ENCODE measurements at regions not wholly inside any gene's neighbourhood (a gene's known extent, or its start where the extent isn't known, plus 50 kb on each side); places are given as distances from the start of the nearest gene placed in this dataset.

DNA sequence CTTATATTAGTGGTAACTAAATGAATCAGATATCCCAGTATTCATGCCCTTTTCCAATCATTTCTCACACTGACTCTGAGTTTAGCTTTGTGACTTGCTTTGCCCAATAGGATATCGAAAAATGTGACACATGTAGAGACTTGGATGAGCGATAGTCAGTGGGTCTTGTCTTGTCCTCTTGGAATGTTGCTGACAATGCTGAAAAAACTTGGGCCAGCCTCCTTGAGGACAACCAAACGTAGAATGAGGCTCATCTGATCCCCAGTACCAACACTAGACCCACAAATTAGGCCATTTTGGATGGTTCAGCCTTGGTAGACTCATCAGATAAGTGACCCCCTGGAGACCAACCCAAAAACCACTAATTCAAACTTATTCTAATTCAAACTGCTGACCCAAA, 351.0 kb downstream of the GRIN2B start:
- Histone ChIP-seq H3K4me1 (ENCODE audit: insufficient read depth, low read length, severe bottlenecking) (no peaks in the 10 kb centered on the region), H3K9ac (ENCODE audit: low read length) (no peak overlapping the region), H3K4me2 (ENCODE audit: low read length) (no peak overlapping the region), H4K20me1 (ENCODE audit: insufficient read depth, low read length) (no peaks in the 10 kb centered on the region), H3F3A (ENCODE audit: insufficient read depth, low read length) (no peaks in the 10 kb centered on the region), H3K79me2 (ENCODE audit: insufficient read depth, low read length) (no peaks in the 10 kb centered on the region), H3K27me3 (ENCODE audit: insufficient read depth, low read length) (no peaks in the 10 kb centered on the region), H3K9me2 (ENCODE audit: low read depth, low read length) (no peaks in the 10 kb centered on the region), H3K27ac (ENCODE audit: low read depth, low read length, poor library complexity, severe bottlenecking) (no peak overlapping the region), H2AFZ (ENCODE audit: low read length) (no peak overlapping the region), H3K36me3 (ENCODE audit: insufficient read depth, low read length) (no peaks in the 10 kb centered on the region), H3K4me3 (ENCODE audit: low read depth, low read length, poor library complexity, severe bottlenecking) (no peak overlapping the region), H3K9me3 (ENCODE audit: low read length) (no peaks in the 10 kb centered on the region)
- TF ChIP-seq, protein P1, sequence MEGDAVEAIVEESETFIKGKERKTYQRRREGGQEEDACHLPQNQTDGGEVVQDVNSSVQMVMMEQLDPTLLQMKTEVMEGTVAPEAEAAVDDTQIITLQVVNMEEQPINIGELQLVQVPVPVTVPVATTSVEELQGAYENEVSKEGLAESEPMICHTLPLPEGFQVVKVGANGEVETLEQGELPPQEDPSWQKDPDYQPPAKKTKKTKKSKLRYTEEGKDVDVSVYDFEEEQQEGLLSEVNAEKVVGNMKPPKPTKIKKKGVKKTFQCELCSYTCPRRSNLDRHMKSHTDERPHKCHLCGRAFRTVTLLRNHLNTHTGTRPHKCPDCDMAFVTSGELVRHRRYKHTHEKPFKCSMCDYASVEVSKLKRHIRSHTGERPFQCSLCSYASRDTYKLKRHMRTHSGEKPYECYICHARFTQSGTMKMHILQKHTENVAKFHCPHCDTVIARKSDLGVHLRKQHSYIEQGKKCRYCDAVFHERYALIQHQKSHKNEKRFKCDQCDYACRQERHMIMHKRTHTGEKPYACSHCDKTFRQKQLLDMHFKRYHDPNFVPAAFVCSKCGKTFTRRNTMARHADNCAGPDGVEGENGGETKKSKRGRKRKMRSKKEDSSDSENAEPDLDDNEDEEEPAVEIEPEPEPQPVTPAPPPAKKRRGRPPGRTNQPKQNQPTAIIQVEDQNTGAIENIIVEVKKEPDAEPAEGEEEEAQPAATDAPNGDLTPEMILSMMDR (IDR thresholded peaks at IDR 0.05; ENCODE audit: low read length) = no peak
- TF ChIP-seq EZH2 (IDR thresholded peaks at IDR 0.05; ENCODE audit: borderline replicate concordance, low read length) = no peak

DNA sequence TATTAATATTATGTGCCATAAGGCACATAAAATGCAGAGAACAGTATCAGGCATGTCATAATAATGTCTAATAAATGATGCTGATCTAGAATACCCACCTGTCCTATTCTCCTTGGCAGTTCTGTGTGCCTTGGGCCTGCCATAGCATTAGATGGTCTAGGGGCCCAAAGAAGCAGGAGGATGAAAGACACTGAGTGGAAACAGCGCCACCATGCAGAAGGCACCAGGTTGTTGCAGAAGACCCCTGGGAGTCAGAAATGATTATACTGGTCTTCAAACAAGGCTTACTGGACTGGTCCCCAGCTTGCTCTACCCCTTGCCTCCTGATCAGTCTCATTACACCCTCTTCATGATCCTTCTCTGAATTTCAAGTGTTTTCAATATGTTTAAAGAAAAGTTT, 353.3 kb downstream of the GRIN2B start:
- no peaks in the 10 kb centered on the region for H4K20me1 ChIP-seq (ENCODE audit: insufficient read depth, low read length)
- no peak overlapping the region for H2AFZ ChIP-seq (ENCODE audit: low read length)
- TF ChIP-seq, protein P1 (IDR thresholded peaks at IDR 0.05; ENCODE audit: low read length) = peak; percentile 16; the same call in 1 of the 2 replicates
- TF ChIP-seq EZH2 (IDR thresholded peaks at IDR 0.05; ENCODE audit: borderline replicate concordance, low read length) = no peak
- no peaks in the 10 kb centered on the region for H3K9me3 ChIP-seq (ENCODE audit: low read length)
- H3K9me2 ChIP-seq (ENCODE audit: low read depth, low read length) = no peaks in the 10 kb centered on the region
- no peaks in the 10 kb centered on the region for H3K4me1 ChIP-seq (ENCODE audit: insufficient read depth, low read length, severe bottlenecking)
- no peaks in the 10 kb centered on the region for H3K36me3 ChIP-seq (ENCODE audit: insufficient read depth, low read length)
- H3K4me3 ChIP-seq (ENCODE audit: low read depth, low read length, poor library complexity, severe bottlenecking) = no peak overlapping the region
- H3K79me2 ChIP-seq (ENCODE audit: insufficient read depth, low read length) = no peaks in the 10 kb centered on the region
- H3K27ac ChIP-seq (ENCODE audit: low read depth, low read length, poor library complexity, severe bottlenecking) = no peak overlapping the region
- no peaks in the 10 kb centered on the region for H3K27me3 ChIP-seq (ENCODE audit: insufficient read depth, low read length)
- H3K9ac ChIP-seq (ENCODE audit: low read length) = no peak overlapping the region
- no peak overlapping the region for H3K4me2 ChIP-seq (ENCODE audit: low read length)
- H3F3A ChIP-seq (ENCODE audit: insufficient read depth, low read length) = no peaks in the 10 kb centered on the region

DNA sequence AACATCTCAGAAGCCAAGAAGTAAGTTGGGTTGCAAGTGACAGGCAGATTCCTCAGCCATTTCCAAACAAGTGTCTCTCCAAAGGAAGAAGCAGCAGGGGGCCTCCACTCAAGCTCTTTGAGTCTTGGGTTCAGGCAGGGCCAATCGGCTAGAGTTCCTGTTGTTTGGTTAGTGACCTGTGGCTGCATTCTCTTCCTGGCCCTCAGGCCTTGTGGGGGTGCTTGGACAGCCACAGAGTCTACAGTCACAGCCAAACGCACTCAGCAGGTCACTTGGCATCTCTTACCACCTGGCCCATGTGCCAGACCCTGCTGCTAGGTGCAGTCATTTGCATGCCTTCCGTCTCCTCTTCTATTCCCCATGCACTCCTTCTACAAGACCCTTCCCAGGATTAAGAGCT, 353.9 kb downstream of the GRIN2B start:
- H3K79me2 ChIP-seq (ENCODE audit: insufficient read depth, low read length) = no peaks in the 10 kb centered on the region
- H3K9me2 ChIP-seq (ENCODE audit: low read depth, low read length) = no peaks in the 10 kb centered on the region
- no peak overlapping the region for H3K4me2 ChIP-seq (ENCODE audit: low read length)
- H3F3A ChIP-seq (ENCODE audit: insufficient read depth, low read length) = no peaks in the 10 kb centered on the region
- no peak overlapping the region for H3K4me3 ChIP-seq (ENCODE audit: low read depth, low read length, poor library complexity, severe bottlenecking)
- no peaks in the 10 kb centered on the region for H3K9me3 ChIP-seq (ENCODE audit: low read length)
- H3K36me3 ChIP-seq (ENCODE audit: insufficient read depth, low read length) = no peaks in the 10 kb centered on the region
- TF ChIP-seq EZH2 (IDR thresholded peaks at IDR 0.05; ENCODE audit: borderline replicate concordance, low read length) = no peak
- TF ChIP-seq, protein P1 (IDR thresholded peaks at IDR 0.05; ENCODE audit: low read length) = no peak
- H3K27me3 ChIP-seq (ENCODE audit: insufficient read depth, low read length) = no peaks in the 10 kb centered on the region
- no peaks in the 10 kb centered on the region for H4K20me1 ChIP-seq (ENCODE audit: insufficient read depth, low read length)
- H3K9ac ChIP-seq (ENCODE audit: low read length) = no peak overlapping the region
- H3K27ac ChIP-seq (ENCODE audit: low read depth, low read length, poor library complexity, severe bottlenecking) = no peak overlapping the region
- no peaks in the 10 kb centered on the region for H3K4me1 ChIP-seq (ENCODE audit: insufficient read depth, low read length, severe bottlenecking)
- no peak overlapping the region for H2AFZ ChIP-seq (ENCODE audit: low read length)

Measured in OCI-LY1 (cell line).